HG03108 (cell line): ENCODE measurements at regions not wholly inside any gene's neighbourhood (a gene's known extent, or its start where the extent isn't known, plus 50 kb on each side); places are given as distances from the start of the nearest gene placed in this dataset.
"Not testable (repeated sequence)": the region's sequence is repeated elsewhere in the genome, so short reads cannot be mapped to it uniquely, and the experiment has no call there.

Source experiments
- ATAC-seq: cut with Tn5 transposase; IDR thresholded peaks from one replicate; pipeline ENCODE4 v1.9.1; 2021; ENCODE audit warnings: moderate library complexity; ENCODE audit not compliant: unreplicated experiment

DNA sequence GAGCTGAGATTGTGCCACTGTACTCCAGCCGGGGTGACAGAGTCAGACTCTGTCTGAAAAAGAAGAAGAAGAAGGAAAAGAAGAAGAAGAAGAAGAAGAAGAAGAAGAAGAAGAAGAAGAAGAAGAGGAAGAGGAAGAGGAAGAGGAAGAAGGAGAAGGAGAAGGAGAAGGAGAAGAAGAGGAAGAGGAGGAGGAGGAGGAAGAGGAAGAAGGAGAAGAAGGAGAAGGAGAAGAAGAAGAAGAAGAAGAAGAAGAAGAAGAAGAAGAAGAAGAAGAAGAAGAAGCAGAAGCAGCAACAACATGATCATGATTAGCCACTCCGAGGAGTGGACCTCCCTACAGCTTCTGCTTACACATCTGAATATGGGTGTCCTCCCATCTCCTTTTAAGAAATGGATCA is 100.6 kb upstream of the GATA6 start:
- ATAC-seq: not testable (repeated sequence)

DNA sequence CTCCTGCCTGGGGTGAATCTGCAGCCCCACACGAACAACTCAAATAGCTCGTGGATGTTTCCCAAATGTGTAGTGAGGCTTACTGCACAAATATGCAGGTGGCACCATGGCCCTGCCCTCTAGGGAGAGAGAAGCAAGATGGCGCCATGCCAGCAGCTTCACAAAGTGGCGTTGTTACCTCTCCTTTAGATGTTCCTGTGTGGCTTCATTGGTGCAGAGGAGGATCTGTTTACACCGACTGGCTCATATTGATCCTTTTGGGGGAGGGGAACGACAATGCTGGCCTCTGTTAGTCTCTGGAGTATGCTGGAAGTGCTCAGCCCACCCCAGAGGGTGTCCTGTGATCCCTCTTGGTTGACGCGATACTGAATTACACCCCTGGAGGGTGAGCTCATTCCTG is 99.5 kb upstream of the GATA6 start:
- no peak for ATAC-seq

DNA sequence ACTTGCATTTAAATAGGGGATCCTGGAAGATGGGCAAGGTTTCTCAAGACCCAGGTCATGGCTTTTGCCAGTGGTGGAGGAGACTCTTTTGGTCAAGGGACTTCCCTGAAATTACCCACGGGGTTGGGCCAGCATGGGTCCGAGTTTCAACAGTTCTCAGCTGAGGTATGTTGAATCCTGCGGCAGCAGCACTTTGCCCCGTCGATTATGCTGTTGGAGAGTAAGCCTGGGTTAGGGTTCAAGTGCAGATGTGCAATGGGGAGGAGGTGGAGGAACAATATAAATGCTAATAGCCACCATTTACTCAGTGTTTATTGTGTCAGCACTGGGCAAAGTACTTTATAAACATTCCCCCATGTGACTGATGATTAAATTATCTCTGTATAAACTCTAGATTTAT is 96.0 kb upstream of the GATA6 start:
- no peak for ATAC-seq

DNA sequence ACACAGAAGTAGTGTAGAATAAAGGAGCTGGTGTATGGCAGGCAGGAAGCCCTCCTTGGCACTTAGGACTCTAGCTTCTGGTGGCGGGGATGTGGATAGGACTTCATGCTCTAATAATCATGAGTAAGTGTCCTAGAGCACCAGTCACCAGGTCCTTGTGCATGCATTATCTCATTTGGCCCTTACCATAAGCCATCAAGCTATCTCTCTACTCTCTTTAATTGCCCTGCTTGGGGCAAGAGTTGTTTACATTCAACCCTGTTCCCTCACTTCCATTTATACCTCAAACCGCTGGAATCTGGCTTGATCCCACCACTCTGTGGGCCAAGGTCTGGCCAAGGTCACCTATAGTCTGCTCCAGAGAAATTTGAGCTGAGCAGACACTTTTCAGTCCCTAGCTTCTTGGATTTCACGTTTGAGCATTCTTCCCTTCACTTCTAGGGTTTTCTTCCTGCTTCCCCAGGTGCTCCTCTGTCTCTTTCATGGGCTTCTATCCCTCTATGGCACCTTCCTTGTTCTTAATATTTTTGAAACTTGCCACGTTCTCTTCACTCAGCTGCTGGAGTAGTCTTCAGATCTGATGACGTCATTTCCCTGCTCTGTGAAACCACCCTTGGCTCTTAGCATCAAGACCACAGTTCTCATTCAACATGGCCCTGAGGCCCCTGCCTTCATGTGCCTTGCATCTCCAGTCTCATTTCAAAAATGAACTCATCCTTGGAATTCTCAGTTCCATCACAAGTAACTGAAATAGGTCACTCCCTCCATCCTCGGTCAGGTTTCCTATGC is 94.9 kb upstream of the GATA6 start:
- ATAC-seq: no peak

DNA sequence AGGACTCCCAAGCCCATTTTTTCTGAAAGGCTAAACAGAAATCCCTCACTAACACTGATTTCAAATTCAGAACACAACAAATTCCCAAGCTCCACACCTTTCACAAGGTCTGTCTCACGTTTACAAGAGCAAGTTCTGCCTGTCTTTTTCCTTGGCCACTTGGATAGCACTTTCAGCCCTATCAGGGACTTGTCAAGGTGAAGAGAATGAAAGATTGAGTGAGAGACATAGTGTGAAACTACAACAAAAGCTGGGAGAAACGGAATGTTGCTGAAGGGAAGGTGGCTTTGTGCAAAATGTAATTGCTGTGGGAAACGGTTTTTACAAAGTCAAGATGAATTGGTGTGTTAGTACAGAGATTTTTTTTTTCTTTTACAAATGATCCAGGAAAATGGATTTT is 89.4 kb upstream of the GATA6 start:
- no peak for ATAC-seq

DNA sequence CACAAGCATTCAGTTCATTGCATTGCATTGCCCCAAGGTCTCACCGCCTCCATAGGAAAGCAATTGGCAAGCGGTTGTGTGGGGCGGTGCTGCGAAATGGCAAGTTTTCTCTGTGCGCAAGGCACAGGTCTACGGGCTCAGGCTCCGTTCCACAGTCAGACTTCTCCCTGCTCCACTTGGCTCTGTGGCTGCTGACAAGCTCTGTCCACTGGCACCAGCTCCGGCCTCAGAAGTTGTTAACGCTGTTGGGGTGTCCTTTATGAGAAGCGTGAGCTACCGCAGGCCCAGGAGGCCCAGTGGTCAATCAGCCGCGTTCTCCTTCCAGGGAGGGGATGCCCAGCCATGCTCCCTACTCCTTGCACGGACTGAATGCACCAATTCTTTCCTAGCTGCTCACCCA is 87.0 kb upstream of the GATA6 start:
- no peak for ATAC-seq

DNA sequence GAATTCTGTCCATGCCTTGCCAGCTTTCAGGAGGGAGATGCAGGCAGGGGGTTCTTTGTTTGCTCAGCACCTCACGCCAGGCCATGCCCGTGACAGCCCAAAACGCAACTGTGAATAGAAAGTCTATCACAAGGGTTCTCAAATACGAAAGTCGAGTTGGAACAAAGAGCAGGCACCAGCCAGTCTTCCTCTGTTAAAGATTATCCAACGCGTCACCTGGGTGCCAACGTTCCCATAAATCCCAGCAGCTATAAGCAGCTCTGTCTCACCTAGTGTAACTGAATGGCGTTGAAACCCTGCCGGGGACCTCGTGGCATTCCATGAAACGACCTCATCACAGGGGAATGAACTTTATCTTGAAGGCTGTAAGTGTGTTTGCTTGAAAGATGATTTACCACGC is 84.8 kb upstream of the GATA6 start:
- ATAC-seq: no peak

DNA sequence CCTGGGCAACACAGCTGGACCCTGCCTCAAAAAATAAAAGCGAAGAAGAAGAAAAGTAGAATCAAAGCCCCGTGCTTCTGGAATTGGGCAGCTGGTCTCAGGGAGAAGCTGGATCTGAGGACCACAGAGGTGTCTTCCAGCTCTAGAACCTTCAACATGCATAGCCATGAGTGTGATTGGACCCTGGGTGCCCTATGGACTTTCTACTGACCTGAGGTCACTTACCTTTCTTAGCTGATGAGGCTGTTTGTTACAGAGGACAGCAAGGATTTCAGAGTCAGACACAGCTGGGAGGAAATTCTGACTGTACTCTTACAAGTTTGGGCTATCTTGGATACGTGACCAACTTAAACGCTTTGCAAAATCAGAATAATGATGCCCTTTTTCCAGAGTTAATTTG is 82.4 kb upstream of the GATA6 start:
- ATAC-seq: no peak

DNA sequence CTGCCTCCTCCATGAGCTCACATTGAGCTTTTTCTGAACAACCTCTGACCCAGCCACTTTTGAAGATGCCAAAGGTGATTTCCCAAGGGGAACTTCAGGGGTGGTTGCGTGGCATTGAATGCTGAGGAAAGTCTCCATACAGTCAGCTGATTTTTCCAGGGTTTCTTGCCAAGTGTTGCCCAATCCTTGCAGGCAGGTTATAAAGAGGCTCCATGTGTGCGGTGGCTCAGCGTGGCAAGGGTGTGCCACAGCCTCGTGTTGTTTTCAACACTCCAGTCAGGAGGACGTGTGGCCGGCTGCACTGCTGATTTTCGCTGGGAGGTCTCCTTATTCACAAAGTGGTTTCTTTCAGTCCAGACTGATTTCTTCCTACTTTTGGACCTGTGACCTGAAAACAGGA is 81.4 kb upstream of the GATA6 start:
- ATAC-seq: no peak

DNA sequence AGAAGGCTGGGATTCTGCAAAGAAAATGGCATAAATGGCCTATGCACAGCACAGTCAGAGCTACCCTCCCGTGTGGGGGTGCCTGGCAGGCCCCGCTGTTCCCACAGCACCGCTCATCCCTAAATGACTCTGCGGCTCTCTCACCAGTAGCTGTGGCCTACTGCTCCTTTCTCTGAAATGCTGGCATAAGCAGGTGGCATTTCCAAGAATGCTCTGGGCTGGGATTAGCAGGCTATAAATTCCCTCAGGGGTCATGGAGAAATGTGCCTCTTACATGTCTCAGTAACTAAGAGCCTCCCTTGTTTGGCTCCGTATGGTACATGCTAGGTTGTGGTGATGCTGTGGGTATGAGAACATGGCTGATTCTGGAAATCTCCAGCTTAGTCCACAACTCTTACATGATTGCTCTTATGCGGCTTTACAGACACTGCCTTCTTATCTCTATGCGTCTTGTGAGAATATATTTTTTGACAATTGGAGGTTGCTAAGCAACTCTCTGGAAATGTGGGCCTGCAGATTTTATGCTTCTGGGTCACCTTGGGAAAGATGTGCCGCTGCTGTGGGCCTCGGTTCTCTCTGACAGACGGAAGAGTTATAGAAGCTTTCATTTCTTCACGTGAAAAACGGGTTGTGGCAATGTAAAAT is 80.3 kb upstream of the GATA6 start:
- ATAC-seq: no peak

DNA sequence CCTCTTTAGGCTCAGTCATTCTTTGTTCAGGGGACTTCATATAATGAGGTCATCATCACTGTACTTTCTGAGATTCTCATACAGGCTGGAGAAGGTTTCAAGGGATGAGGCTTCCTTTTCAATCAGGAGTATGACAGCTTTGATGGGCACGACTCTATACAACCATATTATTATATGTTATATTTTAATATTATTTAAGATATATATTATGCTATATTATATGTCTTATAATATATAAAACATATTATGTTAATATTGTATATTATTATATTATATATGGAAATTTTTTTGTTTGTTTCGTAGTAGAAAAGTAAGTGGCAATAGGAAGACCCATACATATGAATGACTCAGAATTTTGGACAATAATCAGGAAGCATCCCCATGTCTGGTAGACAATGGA is 78.0 kb upstream of the GATA6 start:
- ATAC-seq: no peak

DNA sequence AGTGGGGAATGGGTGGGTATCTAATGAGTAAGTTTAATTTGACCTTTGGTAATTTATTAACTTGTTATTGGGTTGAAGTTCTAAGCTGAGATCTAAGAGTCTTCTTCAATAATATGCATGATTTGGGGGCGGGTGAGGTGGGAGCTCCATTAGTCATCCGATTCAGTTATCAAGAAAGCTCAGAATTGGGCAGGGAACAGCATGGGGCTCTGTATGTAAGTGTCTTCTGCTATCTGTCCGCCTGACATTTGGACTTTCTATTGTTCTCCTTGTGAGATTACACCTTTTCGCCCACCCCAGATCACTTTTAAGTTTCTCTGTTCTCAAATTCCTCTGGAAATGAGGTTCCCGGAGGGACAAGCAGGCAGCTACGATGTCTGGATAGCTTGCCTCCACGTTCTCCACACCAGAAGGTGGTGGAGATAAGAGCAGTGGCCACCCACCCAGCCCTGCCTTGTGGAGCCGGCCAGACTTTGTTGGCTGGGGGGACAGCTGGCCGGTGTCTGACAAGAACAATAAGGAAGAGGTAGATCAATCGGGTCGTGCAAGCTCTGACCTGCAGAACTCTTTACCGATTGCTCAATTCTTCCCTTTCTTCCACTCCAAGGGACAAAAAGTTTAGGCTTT is 75.5 kb upstream of the GATA6 start:
- ATAC-seq: no peak

DNA sequence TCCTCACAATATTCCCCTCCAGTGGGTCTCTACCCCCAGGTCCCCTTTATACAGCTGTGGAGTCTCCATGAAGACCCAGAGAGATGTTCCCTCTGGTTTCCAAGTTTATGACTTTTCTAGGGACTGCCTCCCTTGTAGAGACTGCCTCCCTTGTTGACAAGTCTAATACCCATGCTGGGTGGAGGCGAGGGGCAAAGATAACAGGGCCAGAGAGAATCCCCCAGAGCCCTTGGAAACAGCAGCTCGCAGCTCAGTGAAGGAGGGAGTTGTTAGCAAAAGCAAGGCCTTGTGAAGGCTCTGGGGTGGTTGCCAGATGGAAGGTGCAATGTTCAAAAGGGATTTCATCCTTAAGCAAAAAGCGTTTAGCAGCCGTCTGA is 75.0 kb upstream of the GATA6 start:
- no peak for ATAC-seq

DNA sequence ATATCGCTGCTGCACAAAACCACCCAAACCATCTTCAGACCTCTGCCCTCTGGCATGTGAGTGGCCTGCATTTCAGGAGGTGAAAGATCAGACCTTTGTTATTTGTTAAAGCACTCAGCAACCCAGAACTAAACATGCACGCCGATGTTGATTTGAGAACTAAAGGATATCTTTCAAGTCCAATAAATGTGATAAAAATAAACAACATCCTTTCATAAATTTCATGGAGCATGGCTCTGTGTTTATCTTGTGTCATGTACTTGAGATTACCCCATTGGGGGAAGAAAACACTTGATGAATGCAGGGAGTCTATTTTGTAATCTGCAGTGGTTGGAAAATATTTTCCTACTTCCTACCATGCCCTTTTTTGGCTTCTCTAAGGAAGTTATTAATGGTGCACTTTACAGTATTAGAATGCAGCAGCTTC is 70.8 kb upstream of the GATA6 start:
- ATAC-seq: no peak

DNA sequence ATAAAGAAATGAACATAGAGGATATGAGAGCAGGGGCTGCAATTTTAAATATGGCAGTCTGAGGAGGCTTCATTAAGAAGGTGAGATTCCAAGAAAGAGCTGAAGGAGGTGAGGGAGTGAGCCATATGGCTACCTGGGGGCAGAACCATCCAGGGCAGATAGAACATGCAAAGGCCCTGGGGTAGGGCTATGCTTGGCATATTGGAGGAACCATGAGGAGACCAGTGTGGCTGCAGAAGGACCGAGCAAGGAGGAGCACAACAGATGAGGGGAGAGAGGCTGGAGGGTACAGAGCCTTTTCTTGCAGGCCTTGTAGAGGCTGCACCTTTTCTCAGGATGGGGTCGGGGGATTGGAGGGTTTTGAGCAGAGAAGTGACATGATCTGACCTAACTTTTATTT is 69.5 kb upstream of the GATA6 start:
- ATAC-seq: no peak

DNA sequence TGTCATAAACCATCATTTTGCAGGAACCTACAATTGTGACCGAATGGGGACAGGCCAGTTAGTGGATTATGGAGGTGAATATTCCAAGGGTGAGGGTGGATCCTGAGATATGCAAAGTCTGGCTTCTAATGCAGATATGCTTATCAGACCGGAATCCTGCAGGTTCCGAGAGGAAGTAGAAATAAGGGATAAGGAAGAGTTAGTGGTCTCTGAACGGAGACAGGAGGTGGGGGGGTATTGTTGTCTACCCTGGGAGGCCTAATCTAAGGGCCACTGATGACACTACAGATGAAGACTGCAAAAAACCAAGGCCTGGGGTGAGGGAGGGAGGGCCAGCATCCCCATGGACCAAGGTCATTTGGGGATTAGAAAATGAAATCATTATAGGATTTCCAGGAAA is 67.7 kb upstream of the GATA6 start:
- no peak for ATAC-seq

DNA sequence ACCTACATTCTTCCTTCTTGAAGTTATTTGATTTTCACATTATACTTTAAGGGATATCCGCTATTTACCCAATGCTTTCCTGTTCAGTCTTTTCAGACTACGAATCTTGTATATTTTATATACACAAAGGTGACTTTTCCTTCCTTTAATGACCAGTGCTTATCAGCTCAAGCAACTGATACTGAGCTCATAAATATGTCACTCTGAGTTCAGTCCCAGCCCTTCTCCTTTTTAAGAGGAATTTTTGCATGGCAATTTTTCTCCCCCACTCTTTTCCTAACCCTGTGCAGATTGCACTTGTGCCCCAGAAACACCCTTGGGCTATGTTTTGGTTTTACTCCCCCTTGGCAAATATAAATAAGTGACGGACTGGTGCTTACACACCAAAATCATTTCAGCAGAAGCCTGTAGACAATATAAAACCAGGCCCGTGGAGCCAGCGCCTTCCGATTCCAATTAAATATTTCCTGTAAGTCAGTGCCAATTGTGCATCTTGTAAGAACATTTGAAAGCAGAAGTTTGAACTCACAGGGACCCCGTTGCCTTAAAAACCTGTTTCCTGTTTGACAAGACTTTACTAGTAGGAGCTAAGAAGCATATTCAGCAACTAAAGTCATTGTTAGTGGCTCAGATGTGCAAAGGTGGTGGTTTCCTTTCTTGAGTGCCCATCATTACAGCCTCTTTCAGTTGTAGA is 66.3 kb upstream of the GATA6 start:
- no peak for ATAC-seq

DNA sequence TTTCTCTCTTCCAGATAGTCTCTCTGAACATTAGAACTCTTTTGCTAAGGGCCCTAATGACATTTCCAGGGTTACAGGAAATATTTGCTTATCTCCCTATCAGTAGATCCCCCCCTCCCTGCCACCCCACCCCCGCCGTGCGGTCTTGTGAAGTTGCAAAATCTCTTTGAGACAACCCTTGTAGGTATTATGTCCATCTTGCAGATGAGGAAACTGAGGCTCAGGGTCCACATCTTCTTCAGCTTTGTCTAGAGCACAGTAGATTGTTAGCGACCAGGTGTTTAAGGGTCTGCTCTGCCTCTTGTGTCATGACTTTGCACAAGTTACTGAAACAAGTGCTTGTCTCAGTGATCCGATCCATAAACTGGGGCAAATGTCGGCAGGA is 65.8 kb upstream of the GATA6 start:
- no peak for ATAC-seq

DNA sequence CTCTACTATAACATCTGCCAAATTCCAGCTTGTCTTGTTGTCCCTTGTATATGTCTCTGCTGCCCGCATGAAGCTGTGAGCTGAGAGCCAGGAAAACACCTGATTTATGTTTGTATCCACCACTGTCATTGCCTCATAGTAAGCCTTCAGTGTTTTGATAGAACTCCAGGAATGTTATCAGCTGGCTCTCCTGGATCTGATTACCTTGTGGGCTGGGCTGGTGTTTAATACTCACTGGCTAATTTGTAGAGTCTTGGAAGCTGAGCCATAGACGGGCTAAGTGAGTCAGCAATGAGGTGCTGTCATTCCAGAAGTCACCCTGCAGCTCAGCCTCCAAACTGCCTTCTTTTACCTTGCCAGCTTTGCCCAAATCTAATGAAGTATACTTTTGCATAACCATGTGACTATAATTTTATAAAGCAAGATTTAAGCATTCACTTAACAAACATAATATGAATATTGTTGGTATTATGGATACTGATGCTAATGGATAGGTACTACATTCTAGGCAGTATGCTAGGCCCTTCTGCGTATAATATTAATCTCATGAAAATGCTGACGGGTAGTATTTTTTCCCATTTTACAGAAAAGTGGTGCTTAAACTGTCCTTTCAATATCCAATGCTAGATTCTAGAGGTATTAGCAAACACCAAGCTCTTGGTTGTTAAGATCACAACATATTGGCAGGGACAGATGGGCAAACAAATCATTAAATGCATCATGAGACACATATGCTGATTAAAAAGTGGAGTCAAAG is 62.7 kb upstream of the GATA6 start:
- ATAC-seq: no peak

DNA sequence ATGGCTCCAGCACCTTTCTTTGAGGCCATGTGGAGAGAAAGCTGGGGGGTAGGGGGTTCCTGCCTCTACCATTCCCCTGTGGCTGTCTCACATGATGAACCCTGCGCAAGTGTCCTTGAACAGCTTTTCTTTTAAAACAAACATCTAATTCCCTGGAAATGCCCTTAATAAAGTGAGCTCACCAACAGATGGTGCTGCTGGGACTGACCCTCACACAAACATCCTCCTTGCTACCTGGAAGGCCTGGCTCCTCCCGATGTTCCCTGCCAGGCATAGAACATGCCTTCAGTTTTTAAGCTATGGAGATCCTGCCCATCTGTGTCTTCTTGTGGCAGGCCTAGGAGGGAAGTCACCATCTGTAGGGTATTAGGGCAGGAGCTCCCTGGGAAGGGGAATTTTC is 60.7 kb upstream of the GATA6 start:
- no peak for ATAC-seq

DNA sequence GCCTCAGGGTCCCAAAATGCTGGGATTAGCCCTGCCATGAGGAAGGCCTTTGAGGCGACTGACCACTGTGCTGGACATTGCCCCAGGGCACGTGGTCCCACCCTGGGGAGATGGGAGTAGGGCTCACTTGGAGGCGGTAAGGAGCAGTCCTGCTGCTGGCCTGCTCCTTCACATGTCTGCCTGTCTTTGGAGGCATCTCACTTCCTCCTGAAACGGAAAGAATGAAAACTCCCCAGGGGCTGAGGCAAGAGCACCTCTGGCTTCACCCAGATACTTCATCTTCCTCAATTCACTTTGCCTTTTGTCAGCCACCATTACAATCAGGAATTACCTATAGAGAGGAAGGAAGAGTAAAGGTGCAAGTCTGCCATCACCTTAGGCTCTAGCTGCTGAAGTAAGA is 59.9 kb upstream of the GATA6 start:
- ATAC-seq: no peak
